A549 (cell line): ENCODE measurements at regions not wholly inside any gene's neighbourhood (a gene's known extent, or its start where the extent isn't known, plus 50 kb on each side); places are given as distances from the start of the nearest gene placed in this dataset.
"Not testable (repeated sequence)": the region's sequence is repeated elsewhere in the genome, so short reads cannot be mapped to it uniquely, and the experiment has no call there.

Source experiments
- ATAC-seq, 2 experiments: fragments of 200-7000 bp in 1 of 2; fragments of >200 bp in 1 of 2; cut with Nextera tagmentation in 1 of 2; cut with Tn5 transposase in 1 of 2; 3 replicates each; pipeline versions ENCODE4 v1.8.0 to v1.9.1; 2018 to 2020; ENCODE audit warnings: mild to moderate bottlenecking in 1 of 2, moderate library complexity in 1 of 2
- CTCF ChIA-PET: fragments of 300-600 bp; sonication (Branson Sonifier 250); formaldehyde crosslinking; extraction: SDS; loops from one replicate; lab custom pipeline; 2021; ENCODE audit warnings: antibody characterized with exemption, inconsistent platforms; lab: Yijun Ruan, JAX
- POLR2A ChIA-PET: fragments of 350-600 bp; formaldehyde crosslinking; extraction: SDS; loops from one replicate; lab custom pipeline; 2021; ENCODE audit warnings: antibody characterized with exemption, inconsistent platforms; lab: Yijun Ruan, JAX
- DNase-seq, 2 experiments: peaks; one replicate each; pipeline versions ENCODE4 v3.0.0 to v3.0.0-alpha.2; 2011 to 2016; ENCODE audit warnings: low read depth in 1 of 2, low spot score in 1 of 2
- FAIRE-seq: peaks from 2 replicates; lab custom pipeline; 2011; peaks lifted over from hg19 to GRCh38; lab: Jason Lieb, UNC
- H3K27ac ChIP-seq, 2 experiments: fragments of >200 bp; sonication (Bioruptor Twin); formaldehyde crosslinking; 3 replicates each; pipeline ENCODE4 v1.5.1; 2016 to 2017
- H3K4me1 ChIP-seq: fragments of >200 bp; sonication (Bioruptor Twin); formaldehyde crosslinking; 3 replicates; pipeline ENCODE4 v1.6.1; 2016
- H3K4me2 ChIP-seq: fragments of >200 bp; sonication (Bioruptor Twin); formaldehyde crosslinking; 3 replicates; pipeline ENCODE4 v1.6.1; 2016
- H3K4me3 ChIP-seq: fragments of >200 bp; sonication (Bioruptor Twin); formaldehyde crosslinking; 3 replicates; pipeline ENCODE4 v1.5.1; 2016
- H3K9me3 ChIP-seq: fragments of >200 bp; sonication (Bioruptor Twin); formaldehyde crosslinking; 3 replicates; pipeline ENCODE4 v1.6.1; 2016
- ATOH8 ChIP-seq: fragments of 250-450 bp; sonication (Bioruptor Pico); IDR thresholded peaks from 2 replicates; pipeline ENCODE4 v1.5.0; 2020; ENCODE audit warnings: low read depth, mild to moderate bottlenecking, moderate library complexity
- CHD2 ChIP-seq: fragments of 150-350 bp; IDR thresholded peaks from 2 replicates; pipeline ENCODE4 v1.6.1; 2014; ENCODE audit warnings: low read length; ENCODE audit not compliant: partially characterized antibody
- CHD4 ChIP-seq: fragments of 200-600 bp; sonication (generic); IDR thresholded peaks from 2 replicates; pipeline ENCODE4 v1.6.1; 2016; ENCODE audit warnings: antibody characterized with exemption, mild to moderate bottlenecking, borderline replicate concordance
- CTCF ChIP-seq: fragments of >200 bp; sonication (Bioruptor Twin); formaldehyde crosslinking; IDR thresholded peaks from 3 replicates; pipeline ENCODE4 v1.5.1; 2016
- EHF ChIP-seq: fragments of 250-450 bp; sonication (Bioruptor Pico); IDR thresholded peaks from 2 replicates; pipeline ENCODE4 v1.5.0; 2020; ENCODE audit warnings: mild to moderate bottlenecking
- EHMT2 ChIP-seq: fragments of 200-600 bp; sonication (generic); IDR thresholded peaks from 2 replicates; pipeline ENCODE4 v1.6.1; 2016; ENCODE audit warnings: antibody characterized with exemption, low read depth, mild to moderate bottlenecking, moderate library complexity
- FOSL2 ChIP-seq, 2 experiments: fragments of 450-650 bp in 1 of 2; fragments of >200 bp in 1 of 2; sonication (Bioruptor Twin) in 1 of 2; formaldehyde crosslinking; IDR thresholded peaks; 2 replicates each; pipeline versions ENCODE4 v1.5.0 to v1.6.1; 2016 to 2020; ENCODE audit warnings: mild to moderate bottlenecking in 1 of 2, moderate library complexity in 1 of 2
- HDAC2 ChIP-seq: fragments of 200-600 bp; sonication (generic); IDR thresholded peaks from 2 replicates; pipeline ENCODE4 v1.6.1; 2016
- HMGXB4 ChIP-seq: fragments of 250-450 bp; sonication (Bioruptor Pico); IDR thresholded peaks from 2 replicates; pipeline ENCODE4 v1.5.0; 2021; ENCODE audit warnings: mild to moderate bottlenecking, moderate library complexity, borderline replicate concordance
- MAZ ChIP-seq: fragments of 150-350 bp; IDR thresholded peaks from 2 replicates; pipeline ENCODE4 v1.6.1; 2014; ENCODE audit warnings: antibody characterized with exemption, low read depth, low read length, borderline replicate concordance
- NFE2L2 ChIP-seq: fragments of 150-350 bp; conservative IDR thresholded peaks from 2 replicates; pipeline ENCODE4 v1.6.1; 2014; ENCODE audit warnings: low read length
- PHF8 ChIP-seq: fragments of 200-600 bp; sonication (generic); IDR thresholded peaks from 2 replicates; pipeline ENCODE4 v1.6.1; 2016; ENCODE audit warnings: low read depth, mild to moderate bottlenecking, antibody characterized with exemption, moderate library complexity, borderline replicate concordance
- POLR2A ChIP-seq: IDR thresholded peaks from 2 replicates; pipeline ENCODE4 v1.6.1; 2012; ENCODE audit warnings: mild to moderate bottlenecking, low read length
- POLR2AphosphoS2 ChIP-seq: conservative IDR thresholded peaks from 2 replicates; pipeline ENCODE4 v1.6.1; 2012; ENCODE audit warnings: low read length, improper control_type of control experiment, inconsistent platforms
- RARB ChIP-seq: fragments of 250-450 bp; sonication (Bioruptor Pico); IDR thresholded peaks from 2 replicates; pipeline ENCODE4 v1.8.0; 2021; ENCODE audit warnings: mild to moderate bottlenecking, moderate library complexity
- ZFP36 ChIP-seq: fragments of 450-650 bp; IDR thresholded peaks from 2 replicates; pipeline ENCODE4 v1.6.1; 2014; ENCODE audit warnings: borderline replicate concordance; ENCODE audit not compliant: partially characterized antibody
- ZSCAN20 ChIP-seq: fragments of 250-450 bp; sonication (Bioruptor Pico); IDR thresholded peaks from 2 replicates; pipeline ENCODE4 v1.8.0; 2022; ENCODE audit warnings: mild to moderate bottlenecking, moderate library complexity
- WGBS: methylation state at CpG from one replicate; pipeline ENCODE4 v1.1.6; 2017; ENCODE audit errors: missing lambda C conversion rate; 5-methylcytosine and 5-hydroxymethylcytosine counted together
- TF ChIP-seq, protein P1 (sequence below): IDR thresholded peaks from 2 replicates; pipeline ENCODE4 v1.6.1; 2012; ENCODE audit warnings: low read depth, borderline replicate concordance
- TF ChIP-seq, protein P2 (sequence below): fragments of 450-650 bp; IDR thresholded peaks from 2 replicates; pipeline ENCODE4 v1.6.1; 2014; ENCODE audit warnings: antibody characterized with exemption

DNA sequence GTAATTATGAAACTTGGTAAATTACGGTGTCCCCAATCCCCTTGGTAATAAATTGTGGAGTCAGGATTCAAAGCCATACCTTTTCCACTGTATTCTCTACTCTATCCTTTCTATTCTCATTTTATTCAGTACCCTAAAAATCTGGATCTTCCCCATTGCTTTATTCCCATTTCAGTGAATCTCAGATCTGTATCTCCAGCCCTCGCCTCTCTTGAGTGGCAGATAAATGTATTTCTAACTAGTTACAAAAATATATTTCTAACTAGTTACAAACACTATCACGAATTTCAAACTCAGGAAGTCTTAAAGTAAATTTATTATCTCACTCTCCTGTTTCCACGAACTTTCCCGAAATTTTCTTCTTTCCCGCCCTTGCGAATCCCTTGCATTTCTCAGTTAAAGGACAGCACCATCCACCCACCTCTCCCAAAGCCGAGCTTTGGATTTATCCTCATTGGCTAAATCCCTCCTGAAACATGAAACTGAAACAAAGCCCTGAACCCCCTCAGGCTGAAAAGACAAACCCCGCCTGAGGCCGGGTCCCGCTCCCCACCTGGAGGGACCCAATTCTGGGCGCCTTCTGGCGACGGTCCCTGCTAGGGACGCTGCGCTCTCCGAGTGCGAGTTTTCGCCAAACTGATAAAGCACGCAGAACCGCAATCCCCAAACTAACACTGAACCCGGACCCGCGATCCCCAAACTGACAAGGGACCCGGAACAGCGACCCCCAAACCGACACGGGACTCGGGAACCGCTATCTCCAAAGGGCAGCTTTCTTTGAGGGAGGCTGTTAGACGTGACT, 164.3 kb upstream of the PABPC3 start:
- Histone ChIP-seq H3K9me3 (no peaks in the 10 kb centered on the region), H3K27ac (no peak overlapping the region), H3K4me3 (no peak overlapping the region)
- no peak for DNase-seq
- no peak for FAIRE-seq
- 79% methylated on average over 26 of the region's 31 CpGs for WGBS
- no peak for ATAC-seq
- TF ChIP-seq CTCF (no peak), HDAC2 (no peak), FOSL2 (IDR thresholded peaks at IDR 0.05) (no peak), FOSL2 (CRISPR knock-in tag; IDR thresholded peaks at IDR 0.05) (no peak), EHF (CRISPR knock-in tag) (no peak), ATOH8 (CRISPR knock-in tag) (no peak), HMGXB4 (no peak), MAZ (no peak), RARB (CRISPR knock-in tag) (no peak), CHD4 (no peak), POLR2A (no peak), POLR2AphosphoS2 (no peak), EHMT2 (no peak), PHF8 (no peak), ZSCAN20 (CRISPR knock-in tag) (no peak), ZFP36 (no peak), NFE2L2 (no peak), CHD2 (no peak)
- TF ChIP-seq, protein P1, sequence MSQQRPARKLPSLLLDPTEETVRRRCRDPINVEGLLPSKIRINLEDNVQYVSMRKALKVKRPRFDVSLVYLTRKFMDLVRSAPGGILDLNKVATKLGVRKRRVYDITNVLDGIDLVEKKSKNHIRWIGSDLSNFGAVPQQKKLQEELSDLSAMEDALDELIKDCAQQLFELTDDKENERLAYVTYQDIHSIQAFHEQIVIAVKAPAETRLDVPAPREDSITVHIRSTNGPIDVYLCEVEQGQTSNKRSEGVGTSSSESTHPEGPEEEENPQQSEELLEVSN = no peak
- TF ChIP-seq, protein P2, sequence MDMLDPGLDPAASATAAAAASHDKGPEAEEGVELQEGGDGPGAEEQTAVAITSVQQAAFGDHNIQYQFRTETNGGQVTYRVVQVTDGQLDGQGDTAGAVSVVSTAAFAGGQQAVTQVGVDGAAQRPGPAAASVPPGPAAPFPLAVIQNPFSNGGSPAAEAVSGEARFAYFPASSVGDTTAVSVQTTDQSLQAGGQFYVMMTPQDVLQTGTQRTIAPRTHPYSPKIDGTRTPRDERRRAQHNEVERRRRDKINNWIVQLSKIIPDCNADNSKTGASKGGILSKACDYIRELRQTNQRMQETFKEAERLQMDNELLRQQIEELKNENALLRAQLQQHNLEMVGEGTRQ = no peak
- TF ChIP-seq, all 56 proteins: peak for 0
- ChIA-PET CTCF (no interaction called here), POLR2A (no interaction called here)
- no peaks in the 10 kb centered on the region for H3K4me1 ChIP-seq
- H3K4me2 ChIP-seq = no peak overlapping the region

- not testable (repeated sequence) for H3K9me3 ChIP-seq
These were observed 162.6 kb upstream of the PABPC3 start for GRCh38 chr13:24933106-24934023.

GRCh38 chr13:24934024-24934385, 161.9 kb upstream of the PABPC3 start:
- H3K4me1 ChIP-seq, ATAC-seq, CTCF ChIA-PET, H3K4me2 ChIP-seq, H3K27ac ChIP-seq, POLR2A ChIA-PET, DNase-seq, H3K9me3 ChIP-seq, H3K4me3 ChIP-seq, FAIRE-seq: not testable (repeated sequence)
- WGBS = 64% methylated on average over 4 of the region's 4 CpGs

More at GRCh38 chr13:24933106-24934023, 162.6 kb upstream of the PABPC3 start:
- ATAC-seq, POLR2A ChIA-PET, CTCF ChIA-PET, H3K4me1 ChIP-seq, H3K4me3 ChIP-seq, H3K27ac ChIP-seq, H3K4me2 ChIP-seq, FAIRE-seq, DNase-seq: not testable (repeated sequence)
- WGBS = 88% methylated on average over 15 of the region's 15 CpGs
